HG03432 (cell line): ENCODE measurements at regions not wholly inside any gene's neighbourhood (a gene's known extent, or its start where the extent isn't known, plus 50 kb on each side); places are given as distances from the start of the nearest gene placed in this dataset.
"Not testable (repeated sequence)": the region's sequence is repeated elsewhere in the genome, so short reads cannot be mapped to it uniquely, and the experiment has no call there.

Source experiments
- ATAC-seq: cut with Tn5 transposase; IDR thresholded peaks from one replicate; pipeline ENCODE4 v1.9.1; 2021; ENCODE audit warnings: mild to moderate bottlenecking, moderate library complexity; ENCODE audit not compliant: unreplicated experiment

GRCh38 chr2:11950896-11951295, 204.5 kb downstream of the LPIN1 start:
- no peak for ATAC-seq

GRCh38 chr2:11951492-11951891, 205.1 kb downstream of the LPIN1 start:
- not testable (repeated sequence) for ATAC-seq

- no peak for ATAC-seq
Measured at GRCh38 chr2:11953258-11953657, 206.8 kb downstream of the LPIN1 start.

GRCh38 chr2:11955314-11955713, 208.9 kb downstream of the LPIN1 start:
- no peak for ATAC-seq

- ATAC-seq: no peak
Measured at GRCh38 chr2:11955884-11956291, 209.5 kb downstream of the LPIN1 start.

- no peak for ATAC-seq
Measured at GRCh38 chr2:11962707-11963328, 216.4 kb downstream of the LPIN1 start.

GRCh38 chr2:11963966-11964365, 217.5 kb downstream of the LPIN1 start:
- no peak for ATAC-seq

GRCh38 chr2:11967946-11968465, 221.6 kb downstream of the LPIN1 start:
- no peak for ATAC-seq

GRCh38 chr2:11968521-11968920, 222.1 kb downstream of the LPIN1 start:
- no peak for ATAC-seq

GRCh38 chr2:11969774-11970173, 223.3 kb downstream of the LPIN1 start:
- no peak for ATAC-seq

- ATAC-seq: no peak
Measured at GRCh38 chr2:11974573-11974972, 228.1 kb downstream of the LPIN1 start.

GRCh38 chr2:11975373-11975772, 228.9 kb downstream of the LPIN1 start:
- no peak for ATAC-seq

GRCh38 chr2:11976073-11976472, 229.6 kb downstream of the LPIN1 start:
- no peak for ATAC-seq

- peak; percentile 90 for ATAC-seq
Measured at GRCh38 chr2:11977766-11978524, 231.5 kb downstream of the LPIN1 start.

- no peak for ATAC-seq
Measured at GRCh38 chr2:11980809-11981208, 234.4 kb downstream of the LPIN1 start.

- ATAC-seq: no peak
Measured at GRCh38 chr2:11983401-11983800, 237.0 kb downstream of the LPIN1 start.

- ATAC-seq: no peak
Measured at GRCh38 chr2:11983870-11984269, 237.4 kb downstream of the LPIN1 start.

GRCh38 chr2:11984316-11985158, 238.1 kb downstream of the LPIN1 start:
- no peak for ATAC-seq

GRCh38 chr2:11985817-11986566, 239.6 kb downstream of the LPIN1 start:
- no peak for ATAC-seq

- ATAC-seq: no peak
Measured at GRCh38 chr2:11987151-11987550, 240.7 kb downstream of the LPIN1 start.
